ENCODE measurements at regions not wholly inside any gene's neighbourhood (a gene's known extent, or its start where the extent isn't known, plus 50 kb on each side); places are given as distances from the start of the nearest gene placed in this dataset.

- no peak for TF ChIP-seq CTCF (IDR thresholded peaks at IDR 0.05)
- TF ChIP-seq POLR2AphosphoS5 (IDR thresholded peaks at IDR 0.05) = no peak
These were observed 398.4 kb downstream of the NUP35 start for GRCh38 chr2:183522489-183523266.
